ENCODE measurements at regions not wholly inside any gene's neighbourhood (a gene's known extent, or its start where the extent isn't known, plus 50 kb on each side); places are given as distances from the start of the nearest gene placed in this dataset.

- TF ChIP-seq MGA (IDR thresholded peaks at IDR 0.05), result no peak
- no peak for TF ChIP-seq CREM (IDR thresholded peaks at IDR 0.05; ENCODE audit: low read depth)
- TF ChIP-seq RBM14 (IDR thresholded peaks at IDR 0.05; ENCODE audit: borderline replicate concordance, insufficient read depth, low read depth, low read length), result no peak
- TF ChIP-seq RNF219 (CRISPR knock-in tag; IDR thresholded peaks at IDR 0.05), result no peak
- no peak for TF ChIP-seq GATAD2A (IDR thresholded peaks at IDR 0.05)
- no peak for TF ChIP-seq ZBTB17 (CRISPR knock-in tag; IDR thresholded peaks at IDR 0.05)
Observed at GRCh38 chr12:60191271-60191670, 595.4 kb downstream of the SLC16A7 start (continued).

All from K562 (cell line).